GM12878 (cell line): ENCODE measurements at regions not wholly inside any gene's neighbourhood (a gene's known extent, or its start where the extent isn't known, plus 50 kb on each side); places are given as distances from the start of the nearest gene placed in this dataset.

Source experiments
- CHD4 ChIP-seq: fragments of 200-600 bp; sonication (generic); IDR thresholded peaks from 2 replicates; pipeline ENCODE4 v1.6.1; 2016; ENCODE audit warnings: mild to moderate bottlenecking
- CTCF ChIP-seq, 3 experiments: IDR thresholded peaks in 2 of 3; conservative IDR thresholded peaks in 1 of 3; 2 replicates each; pipeline ENCODE4 v1.5.1; 2011; ENCODE audit warnings: low read depth in 3 of 3, low read length in 3 of 3, mild to moderate bottlenecking in 3 of 3, control low read depth in 2 of 3, moderate library complexity in 2 of 3, inconsistent platforms in 1 of 3, mixed read lengths in 1 of 3; ENCODE audit not compliant: control insufficient read depth in 2 of 3, insufficient read depth in 1 of 3; ENCODE audit errors: extremely low read depth in 1 of 3
- EGR1 ChIP-seq, 2 experiments: IDR thresholded peaks; 1 replicate in 1 of 2; 2 replicates in 1 of 2; pipeline ENCODE4 v1.6.1; 2011 to 2012; ENCODE audit warnings: low read depth in 2 of 2, low read length in 2 of 2, borderline replicate concordance in 1 of 2, mild to moderate bottlenecking in 1 of 2, moderate library complexity in 1 of 2
- HDAC2 ChIP-seq: fragments of 200-600 bp; sonication (generic); IDR thresholded peaks from 2 replicates; pipeline ENCODE4 v1.6.1; 2017
- POLR2AphosphoS2 ChIP-seq: IDR thresholded peaks from 2 replicates; pipeline ENCODE4 v1.6.1; 2011; ENCODE audit warnings: low read depth, mild to moderate bottlenecking, low read length, improper control_type of control experiment, moderate library complexity
- RB1 ChIP-seq: fragments of 450-650 bp; formaldehyde crosslinking; IDR thresholded peaks from 2 replicates; pipeline ENCODE4 v1.6.1; 2017; ENCODE audit warnings: mild to moderate bottlenecking, borderline replicate concordance
- ZNF207 ChIP-seq: fragments of 450-650 bp; IDR thresholded peaks from 2 replicates; pipeline ENCODE4 v1.6.1; 2014; ENCODE audit warnings: antibody characterized with exemption, mild to moderate bottlenecking, borderline replicate concordance

GRCh38 chrX:13239272-13239671 is 80.6 kb downstream of the ATXN3L start:
- TF ChIP-seq RB1 (no peak), ZNF207 (no peak), EGR1 (IDR thresholded peaks at IDR 0.05; ENCODE audit: borderline replicate concordance in 1 of 2, low read depth in 2 of 2, low read length in 2 of 2) (no peak), POLR2AphosphoS2 (no peak), CTCF (IDR thresholded peaks at IDR 0.05 in 2 of 3, conservative IDR thresholded peaks at IDR 0.05 in 1 of 3; ENCODE audit: control insufficient read depth in 2 of 3, extremely low read depth in 1 of 3, insufficient read depth in 1 of 3, low read depth in 3 of 3, low read length in 3 of 3) (no peak), HDAC2 (no peak), CHD4 (no peak)
